GM12873 (cell line): ENCODE measurements at regions not wholly inside any gene's neighbourhood (a gene's known extent, or its start where the extent isn't known, plus 50 kb on each side); places are given as distances from the start of the nearest gene placed in this dataset.

Experiments
- CTCF ChIP-seq: IDR thresholded peaks from 2 replicates; pipeline ENCODE4 v1.5.1; 2012; ENCODE audit warnings: low read depth, mild to moderate bottlenecking, moderate library complexity, low read length, control low read depth; ENCODE audit not compliant: insufficient read depth; ENCODE audit errors: missing control alignments

GRCh38 chr18:39638224-39638623 lies 2072.6 kb upstream of the CELF4 start:
- no peak for TF ChIP-seq CTCF

GRCh38 chr18:39636931-39637330 lies 2071.3 kb upstream of the CELF4 start:
- TF ChIP-seq CTCF: no peak

GRCh38 chr18:39635966-39636365 lies 2070.4 kb upstream of the CELF4 start:
- TF ChIP-seq CTCF: no peak

- no peak for TF ChIP-seq CTCF
Observed at GRCh38 chr18:39635192-39635591, 2069.6 kb upstream of the CELF4 start.

- no peak for TF ChIP-seq CTCF
Observed at GRCh38 chr18:39627936-39628335, 2062.3 kb upstream of the CELF4 start.

GRCh38 chr18:39624961-39625360 lies 2059.4 kb upstream of the CELF4 start:
- no peak for TF ChIP-seq CTCF

- TF ChIP-seq CTCF: no peak
Observed at GRCh38 chr18:39622431-39622830, 2056.8 kb upstream of the CELF4 start.
